8988T (cell line): ENCODE measurements at regions not wholly inside any gene's neighbourhood (a gene's known extent, or its start where the extent isn't known, plus 50 kb on each side); places are given as distances from the start of the nearest gene placed in this dataset.
"Not testable (repeated sequence)": the region's sequence is repeated elsewhere in the genome, so short reads cannot be mapped to it uniquely, and the experiment has no call there.

ENCODE experiments used
- DNase-seq: peaks from one replicate; pipeline ENCODE4 v3.0.0; 2011

GRCh38 chr5:159657298-159657697 lies 259.0 kb upstream of the ADRA1B start:
- no peak for DNase-seq

DNA sequence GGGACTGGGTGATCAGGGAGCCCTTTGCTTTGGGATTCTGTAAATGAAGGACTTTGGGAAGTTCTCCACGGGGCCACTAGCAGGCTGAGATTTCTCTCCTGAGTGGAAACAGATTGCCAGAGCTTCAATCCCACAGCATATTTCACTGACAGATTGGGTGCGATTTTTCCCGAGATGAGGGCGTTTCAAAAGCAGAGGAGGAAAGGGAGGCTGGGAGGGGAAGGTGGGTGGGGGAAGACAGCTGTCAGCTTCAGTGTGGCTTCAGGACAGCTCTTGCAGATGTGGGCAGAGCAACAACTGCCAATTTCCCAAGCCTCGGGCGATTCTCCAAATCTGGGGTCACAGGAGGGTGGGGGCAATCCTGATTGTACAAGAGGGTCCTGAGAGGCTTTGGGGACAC lies 258.5 kb upstream of the ADRA1B start:
- no peak for DNase-seq

GRCh38 chr5:159658266-159658925 lies 257.9 kb upstream of the ADRA1B start:
- no peak for DNase-seq

DNA sequence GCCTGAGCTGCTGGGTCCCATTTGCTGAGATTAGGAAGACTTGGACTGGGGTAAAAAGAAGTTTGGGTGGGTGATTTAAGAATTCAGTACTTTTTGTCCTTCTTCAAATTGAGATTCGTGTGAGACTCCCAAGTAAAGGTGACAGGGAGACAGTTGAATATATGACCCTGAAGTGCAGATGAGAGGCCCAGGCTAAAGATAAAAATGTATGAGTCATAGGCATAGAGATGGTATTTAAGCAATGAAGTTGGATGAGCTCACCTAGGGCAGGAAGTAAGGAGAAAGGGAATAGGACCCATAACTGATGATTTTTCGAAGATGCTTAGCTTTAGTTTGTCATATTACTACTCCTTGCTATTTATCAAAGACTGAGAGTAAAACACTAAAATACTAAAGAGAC lies 255.9 kb upstream of the ADRA1B start:
- peak; percentile 15 for DNase-seq

GRCh38 chr5:159663986-159664385 lies 252.3 kb upstream of the ADRA1B start:
- DNase-seq, result no peak

DNA sequence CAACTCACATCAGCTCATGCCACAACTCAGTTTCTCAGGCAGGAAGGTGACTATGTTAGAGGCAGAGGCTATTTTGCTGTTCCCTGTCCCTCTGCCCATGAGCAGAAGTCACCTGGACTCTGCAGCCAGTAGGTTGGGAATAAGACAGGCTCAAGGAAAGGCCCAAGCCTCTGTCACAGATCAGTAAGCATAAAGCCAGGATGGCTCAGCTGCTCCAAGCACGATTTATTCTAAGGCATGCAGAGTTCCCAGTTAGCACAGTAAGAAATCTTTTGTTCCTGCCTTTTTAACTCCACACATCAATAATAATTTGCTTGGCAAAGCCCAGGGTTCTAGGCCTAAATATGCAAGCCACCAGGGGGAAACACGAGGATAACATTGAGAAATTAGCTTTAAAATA lies 249.0 kb upstream of the ADRA1B start:
- no peak for DNase-seq

GRCh38 chr5:159668556-159668955 lies 247.7 kb upstream of the ADRA1B start:
- DNase-seq, result no peak

- DNase-seq, result no peak
These were observed 246.7 kb upstream of the ADRA1B start for GRCh38 chr5:159669559-159669958.

DNA sequence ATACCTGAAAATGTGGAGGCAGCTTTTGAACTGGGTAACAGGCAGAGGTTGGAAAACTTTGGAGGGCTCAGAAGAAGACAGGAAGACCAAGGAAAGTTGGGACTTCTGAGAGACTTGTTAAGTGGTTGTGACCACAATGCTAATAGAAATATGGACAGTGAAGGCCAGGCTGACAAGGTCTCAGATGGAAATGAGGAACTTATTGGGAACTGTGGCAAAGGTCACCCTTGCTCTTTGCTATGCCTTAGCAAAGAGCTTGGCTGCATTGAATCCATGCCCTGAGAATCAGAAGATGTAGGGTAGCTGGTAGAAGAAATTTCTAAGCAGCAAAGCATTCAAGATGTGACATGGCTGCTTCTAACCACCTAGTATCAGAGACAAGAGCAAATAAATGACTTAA lies 244.4 kb upstream of the ADRA1B start:
- no peak for DNase-seq

- no peak for DNase-seq
These were observed 242.7 kb upstream of the ADRA1B start for GRCh38 chr5:159673538-159673937.

- no peak for DNase-seq
These were observed 237.5 kb upstream of the ADRA1B start for GRCh38 chr5:159678657-159679392.

- no peak for DNase-seq
These were observed 236.2 kb upstream of the ADRA1B start for GRCh38 chr5:159680095-159680494.

DNA sequence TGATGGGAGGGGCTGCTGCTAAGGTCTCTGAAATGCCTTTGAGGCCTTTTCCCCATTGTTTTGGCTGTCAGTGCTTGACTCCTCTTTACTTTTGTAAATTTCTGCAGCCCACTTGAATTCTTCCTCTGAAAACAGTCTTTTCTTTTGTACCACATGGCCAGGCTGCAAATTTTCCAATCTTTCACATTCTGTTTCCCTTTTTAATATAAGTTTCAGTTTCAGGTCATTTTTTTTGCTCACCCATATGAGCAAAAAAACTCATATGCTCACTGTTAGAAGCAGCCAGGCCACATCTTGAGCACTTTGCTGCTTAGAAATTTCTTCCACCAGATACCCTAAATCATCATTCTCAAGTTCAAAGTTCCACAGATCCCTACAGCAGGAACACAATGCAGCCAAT lies 234.6 kb upstream of the ADRA1B start:
- DNase-seq, result no peak

DNA sequence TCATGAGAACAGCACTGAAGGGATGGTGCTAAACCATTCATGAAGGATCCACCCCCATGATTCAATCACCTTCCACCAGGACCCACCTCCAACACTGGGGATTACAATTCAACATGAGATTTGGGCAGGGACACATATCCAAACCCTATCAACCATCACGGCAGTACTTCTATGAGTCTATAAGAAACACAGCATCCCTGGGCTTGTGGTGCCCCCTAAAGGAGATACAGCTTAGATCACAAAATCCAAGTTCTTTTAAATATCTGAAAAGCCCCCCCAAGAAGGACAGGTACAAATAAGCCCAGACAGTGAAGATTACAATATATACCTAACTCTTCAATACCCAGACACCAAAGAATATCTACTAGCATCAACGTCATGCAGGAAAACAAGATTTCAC lies 233.7 kb upstream of the ADRA1B start:
- DNase-seq, result no peak

DNA sequence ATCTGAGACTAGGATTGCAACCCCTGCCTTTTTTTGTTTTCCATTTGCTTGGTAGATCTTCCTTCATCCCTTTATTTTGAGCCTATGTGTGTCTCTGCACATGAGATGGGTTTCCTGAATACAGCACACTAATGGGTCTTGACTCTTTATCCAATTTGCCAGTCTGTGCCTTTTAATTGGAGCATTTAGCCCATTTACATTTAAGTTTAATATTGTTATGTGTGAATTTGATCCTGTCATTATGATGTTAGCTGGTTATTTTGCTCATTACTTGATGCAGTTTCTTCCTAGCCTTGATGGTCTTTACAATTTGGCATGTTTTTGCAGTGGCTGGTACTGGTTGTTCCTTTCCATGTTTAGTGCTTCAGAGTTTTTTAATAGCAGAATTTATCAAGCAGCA lies 228.4 kb upstream of the ADRA1B start:
- DNase-seq, result not testable (repeated sequence)

DNA sequence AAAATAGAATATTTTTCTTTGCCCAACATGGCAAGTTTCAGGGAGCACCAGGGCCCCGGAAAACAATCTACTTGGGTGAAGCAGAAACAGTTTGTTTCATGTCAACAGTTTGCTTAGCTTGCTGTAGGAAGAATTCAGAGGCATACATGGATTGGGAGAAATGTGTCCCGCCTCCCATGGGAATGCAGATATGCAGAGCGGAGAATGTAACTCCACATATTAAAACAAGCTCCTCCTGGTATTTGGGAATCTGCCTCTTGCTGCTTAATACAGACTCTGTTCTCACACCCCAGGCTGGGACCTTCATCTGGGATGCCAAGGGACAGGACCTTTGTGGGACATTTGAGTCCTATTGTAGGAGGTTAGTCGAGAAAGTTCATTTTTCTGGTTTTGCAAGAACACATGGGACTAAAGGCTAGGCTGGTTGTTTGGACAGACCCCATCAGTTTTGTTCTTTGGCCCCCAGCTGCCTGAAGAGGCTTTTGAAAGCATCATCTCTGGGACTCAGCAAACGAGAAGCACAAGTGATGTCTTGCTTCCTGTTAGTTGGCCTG lies 220.5 kb upstream of the ADRA1B start:
- no peak for DNase-seq

- no peak for DNase-seq
These were observed 218.8 kb upstream of the ADRA1B start for GRCh38 chr5:159697530-159697929.

- DNase-seq, result no peak
These were observed 218.0 kb upstream of the ADRA1B start for GRCh38 chr5:159698322-159698721.

DNA sequence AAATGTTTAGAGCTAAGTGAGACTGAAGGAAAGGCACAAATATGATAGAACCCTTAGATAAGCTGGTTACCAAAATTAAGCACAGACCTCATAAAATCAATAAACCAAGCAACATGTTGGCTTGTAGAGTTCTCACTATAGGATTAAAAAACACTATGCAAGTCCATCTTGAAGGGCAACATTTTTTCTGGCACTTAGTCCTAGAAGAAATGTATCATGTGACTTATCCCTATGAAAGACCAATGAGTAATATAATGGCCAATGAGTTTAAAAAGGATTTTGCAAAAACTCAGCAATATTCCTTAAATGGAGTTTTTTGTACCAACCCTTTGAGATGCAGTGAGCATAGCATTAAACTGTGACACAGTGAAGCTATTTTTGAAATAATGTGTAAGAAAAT lies 216.3 kb upstream of the ADRA1B start:
- no peak for DNase-seq

DNA sequence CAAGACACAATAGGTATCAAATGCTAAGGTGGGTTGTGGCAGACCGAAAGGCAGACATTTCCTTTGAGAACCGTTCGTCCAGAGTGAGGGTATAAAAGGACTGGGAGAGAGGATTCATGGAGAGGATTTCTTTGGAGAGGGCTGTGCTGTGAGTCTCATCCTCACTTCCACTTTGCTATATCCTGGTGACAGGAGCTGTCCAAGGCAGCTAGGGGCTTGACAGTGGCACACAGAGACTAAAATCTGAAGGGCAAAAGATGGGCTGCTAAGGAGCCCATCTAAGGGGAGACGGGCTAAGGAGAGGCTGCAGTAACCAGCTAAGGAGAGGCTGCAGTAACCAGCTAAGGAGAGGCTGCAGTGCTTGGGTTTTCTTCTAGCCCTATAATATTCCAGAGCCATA lies 214.0 kb upstream of the ADRA1B start:
- DNase-seq, result no peak

DNA sequence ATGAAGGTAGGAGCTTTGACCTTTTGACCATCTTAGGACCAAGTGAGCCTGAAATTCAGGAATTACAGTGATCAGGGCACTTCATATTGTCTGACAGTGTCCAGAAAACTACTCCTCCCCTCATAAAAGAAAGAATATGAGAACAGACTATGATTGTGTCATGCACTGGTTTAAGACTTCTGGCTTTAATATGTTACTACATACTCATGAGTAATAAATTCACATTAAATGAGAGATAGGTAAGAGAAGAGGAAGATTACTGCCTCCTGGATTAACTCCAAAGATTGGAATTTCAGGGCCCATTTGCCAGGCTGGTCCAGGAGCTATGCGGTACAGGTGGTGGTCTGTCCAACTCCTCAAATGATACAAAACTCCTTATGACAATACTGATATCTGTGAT lies 213.5 kb upstream of the ADRA1B start:
- no peak for DNase-seq

DNA sequence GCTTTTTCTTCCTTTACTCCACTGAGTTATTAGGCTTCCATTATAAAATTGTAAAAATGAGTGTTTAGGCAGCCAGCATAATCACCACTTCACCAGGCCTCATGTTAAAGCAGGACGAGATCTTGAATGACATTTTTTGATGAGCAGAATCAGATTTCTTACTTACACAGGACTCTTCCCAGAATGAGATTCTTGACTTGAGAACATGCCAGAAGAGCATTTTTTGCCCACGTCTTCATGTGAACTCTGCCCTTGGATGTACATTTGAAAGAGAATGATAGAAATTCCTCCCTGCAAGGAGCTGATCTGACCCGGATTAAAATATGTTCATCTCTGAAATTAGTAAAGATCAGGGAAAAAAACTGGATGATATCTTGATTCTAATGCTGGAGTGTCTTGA lies 212.1 kb upstream of the ADRA1B start:
- no peak for DNase-seq

- no peak for DNase-seq
These were observed 210.3 kb upstream of the ADRA1B start for GRCh38 chr5:159705948-159706347.

- no peak for DNase-seq
These were observed 208.2 kb upstream of the ADRA1B start for GRCh38 chr5:159708090-159708489.

GRCh38 chr5:159712672-159713071 lies 203.6 kb upstream of the ADRA1B start:
- DNase-seq, result no peak
